Esophagus muscularis mucosa (tissue), 4 donors: ENCODE measurements at regions not wholly inside any gene's neighbourhood (a gene's known extent, or its start where the extent isn't known, plus 50 kb on each side); places are given as distances from the start of the nearest gene placed in this dataset.

Experiments
- DNase-seq: peaks from one replicate; pipeline ENCODE4 v3.0.0-alpha.2; 2017; ENCODE audit errors: extremely low spot score
- H3K27ac ChIP-seq, 4 donors: fragments of 200-600 bp; sonication (generic); replicated peaks in 1 of 4; 1 replicate in 3 of 4; 2 replicates in 1 of 4; pipeline ENCODE4 v1.5.1; 2016 to 2019; ENCODE audit warnings: mild to moderate bottlenecking in 1 of 4
- H3K27me3 ChIP-seq, 4 donors: fragments of 200-600 bp; sonication (generic); one replicate each; pipeline versions ENCODE4 v1.5.1 to v1.6.0; 2016 to 2019
- H3K36me3 ChIP-seq, 4 donors: fragments of 200-600 bp; sonication (generic); one replicate each; pipeline ENCODE4 v1.5.1; 2016 to 2019
- H3K4me1 ChIP-seq, 4 donors: fragments of 200-600 bp; sonication (generic); one replicate each; pipeline ENCODE4 v1.5.1; 2016 to 2019
- H3K4me3 ChIP-seq, 4 donors: fragments of 200-600 bp; sonication (generic); 1 replicate in 2 of 4; 2 replicates in 2 of 4; pipeline ENCODE4 v1.5.1; 2016 to 2019; ENCODE audit warnings: mild to moderate bottlenecking in 4 of 4, moderate library complexity in 1 of 4
- H3K9me3 ChIP-seq, 4 donors: fragments of 200-600 bp; sonication (generic); 1 replicate in 3 of 4; 2 replicates in 1 of 4; pipeline ENCODE4 v1.5.1; 2016 to 2019
- CTCF ChIP-seq, 3 experiments: fragments of 200-600 bp in 2 of 3; fragments of 450-650 bp in 1 of 3; sonication (generic) in 2 of 3; IDR thresholded peaks; one replicate each; pipeline ENCODE4 v1.5.1; 2017 to 2019; ENCODE audit warnings: antibody characterized with exemption in 3 of 3, mild to moderate bottlenecking in 2 of 3, moderate library complexity in 1 of 3
- EP300 ChIP-seq: sonication (generic); formaldehyde crosslinking; IDR thresholded peaks from one replicate; pipeline ENCODE4 v1.6.1; 2017; ENCODE audit warnings: antibody characterized with exemption
- POLR2A ChIP-seq: fragments of 450-650 bp; IDR thresholded peaks from one replicate; pipeline ENCODE4 v1.6.1; 2017; ENCODE audit warnings: antibody characterized with exemption, moderate library complexity, mild to moderate bottlenecking, low read depth
- POLR2AphosphoS5 ChIP-seq, 2 donors: sonication (generic); formaldehyde crosslinking; IDR thresholded peaks; one replicate each; pipeline ENCODE4 v1.6.1; 2017; ENCODE audit warnings: antibody characterized with exemption in 2 of 2
- WGBS: methylation state at CpG from one replicate; pipeline ENCODE4 v1.1.5; 2018; 5-methylcytosine and 5-hydroxymethylcytosine counted together
- intact Hi-C: fragments of 100-400 bp; cut with DNase I; formaldehyde crosslinking; loops from one replicate; pipeline ENCODE4 v1.15.1; 2023

DNA sequence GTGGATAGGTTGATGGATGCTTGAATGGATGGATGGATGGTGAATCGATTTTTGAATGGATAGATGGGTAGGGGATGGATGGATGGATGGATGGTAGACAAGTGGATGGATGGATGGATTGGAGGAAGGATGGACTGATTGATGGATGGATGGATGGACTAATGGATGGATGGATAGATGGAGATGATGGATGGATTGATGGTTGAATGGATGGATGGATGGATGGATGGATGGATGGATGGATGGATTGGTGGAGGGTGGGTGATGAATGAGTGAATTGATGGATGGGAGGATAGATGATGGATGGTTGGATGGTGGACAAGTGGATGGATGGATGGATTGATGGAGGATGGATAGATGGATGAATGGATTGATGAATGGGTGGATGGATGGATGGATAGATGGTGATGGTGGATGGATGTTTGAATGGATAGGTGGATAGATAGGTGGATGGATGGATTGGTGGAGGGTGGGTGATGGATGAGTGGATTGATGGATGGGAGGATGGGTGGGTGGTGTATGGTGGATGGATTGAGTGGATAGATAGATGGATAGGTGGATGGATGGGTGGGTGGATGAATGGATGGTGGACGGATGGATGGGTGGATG is 1140.9 kb downstream of the BRD1 start:
- no peak for DNase-seq
- H3K36me3 ChIP-seq = no peaks in the 10 kb centered on the region
- WGBS = 93% methylated on average over 2 of the region's 2 CpGs
- H3K4me1 ChIP-seq = no peaks in the 10 kb centered on the region
- no peak overlapping the region for H3K4me3 ChIP-seq
- H3K27ac ChIP-seq = no peak overlapping the region
- no peaks in the 10 kb centered on the region for H3K9me3 ChIP-seq
- peaks cover 0 to 23% (median 0%) of the 10 kb centered on the region in 4 donors for H3K27me3 ChIP-seq
- intact Hi-C loops = no loop called here
- TF ChIP-seq POLR2A = no peak
- no peak for TF ChIP-seq CTCF (IDR thresholded peaks at IDR 0.05)
- no peak for TF ChIP-seq EP300
- TF ChIP-seq POLR2AphosphoS5 (IDR thresholded peaks at IDR 0.05) = no peak

- no peak for TF ChIP-seq POLR2AphosphoS5 (IDR thresholded peaks at IDR 0.05)
- TF ChIP-seq CTCF (IDR thresholded peaks at IDR 0.05) = no peak
- no peak for TF ChIP-seq EP300
- TF ChIP-seq POLR2A = no peak
- DNase-seq = no peak
- no peak overlapping the region for H3K27ac ChIP-seq
- 93% methylated on average over 5 of the region's 17 CpGs for WGBS
- H3K4me3 ChIP-seq = no peak overlapping the region
- peaks cover 0 to 16% (median 0%) of the 10 kb centered on the region in 4 donors for H3K27me3 ChIP-seq
- H3K9me3 ChIP-seq = no peaks in the 10 kb centered on the region
- intact Hi-C loops = no loop called here
- no peaks in the 10 kb centered on the region for H3K4me1 ChIP-seq
- H3K36me3 ChIP-seq = no peaks in the 10 kb centered on the region
These were observed 1141.9 kb downstream of the BRD1 start for GRCh38 chr22:48685767-48686166.

DNA sequence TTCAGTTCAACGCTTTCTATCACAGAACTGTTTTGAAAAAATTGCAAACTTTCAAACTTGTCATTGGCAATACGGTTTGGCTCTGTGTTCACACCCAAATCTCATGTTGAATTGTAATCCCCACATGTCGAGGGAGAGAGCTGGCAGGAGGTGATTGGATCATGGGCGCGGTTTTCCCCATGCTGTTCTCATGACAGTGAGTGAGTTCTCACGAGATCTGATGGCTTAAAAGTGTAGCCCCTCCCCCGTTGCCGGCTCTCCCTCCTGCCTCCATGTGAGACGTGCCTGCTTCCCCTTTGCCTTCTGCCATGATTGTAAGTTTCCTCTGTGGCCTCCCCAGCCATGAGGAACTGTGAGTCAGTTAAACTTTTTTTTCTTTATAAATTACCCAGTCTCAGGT is 1144.0 kb downstream of the BRD1 start:
- no peak for DNase-seq
- H3K4me3 ChIP-seq = no peak overlapping the region
- H3K27me3 ChIP-seq = peaks cover 0 to 8% (median 0%) of the 10 kb centered on the region in 4 donors
- no peaks in the 10 kb centered on the region for H3K4me1 ChIP-seq
- no peaks in the 10 kb centered on the region for H3K36me3 ChIP-seq
- intact Hi-C loops = no loop called here
- WGBS = 75% methylated on average over 9 of the region's 9 CpGs
- no peak for TF ChIP-seq POLR2A
- TF ChIP-seq EP300 = no peak
- TF ChIP-seq POLR2AphosphoS5 (IDR thresholded peaks at IDR 0.05) = no peak
- TF ChIP-seq CTCF (IDR thresholded peaks at IDR 0.05) = no peak
- H3K9me3 ChIP-seq = no peaks in the 10 kb centered on the region
- no peak overlapping the region for H3K27ac ChIP-seq

DNA sequence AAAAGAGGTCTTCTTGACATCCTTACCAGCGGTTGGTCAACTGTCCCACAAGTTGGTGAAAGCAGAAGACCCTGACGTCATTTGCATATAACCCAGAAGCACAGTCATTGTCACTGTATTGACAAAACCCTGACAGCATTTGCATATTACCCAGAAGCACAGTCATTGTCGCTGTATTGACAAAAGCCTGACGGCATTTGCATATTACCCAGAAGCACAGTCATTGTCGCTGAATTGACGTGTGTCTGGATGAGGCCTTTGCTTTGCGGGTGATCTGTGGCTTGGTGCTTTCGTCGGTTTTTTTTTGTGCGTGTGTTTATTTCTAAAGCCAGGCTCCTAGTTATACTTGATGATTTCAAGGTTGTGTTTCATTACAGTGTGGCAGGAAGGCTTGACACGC is 1145.2 kb downstream of the BRD1 start:
- H3K27ac ChIP-seq = no peak overlapping the region
- no peak for TF ChIP-seq POLR2AphosphoS5 (IDR thresholded peaks at IDR 0.05)
- TF ChIP-seq CTCF (IDR thresholded peaks at IDR 0.05) = no peak
- TF ChIP-seq POLR2A = no peak
- no peak for TF ChIP-seq EP300

GRCh38 chr22:48680601-48681000 is 1147.1 kb downstream of the BRD1 start:
- H3K4me1 ChIP-seq = no peaks in the 10 kb centered on the region
- 66% methylated on average over 6 of the region's 11 CpGs for WGBS
- H3K27me3 ChIP-seq = peaks cover 0 to 8% (median 0%) of the 10 kb centered on the region in 4 donors
- H3K27ac ChIP-seq = no peak overlapping the region
- H3K36me3 ChIP-seq = no peaks in the 10 kb centered on the region
- no peak overlapping the region for H3K4me3 ChIP-seq
- intact Hi-C loops = no loop called here
- H3K9me3 ChIP-seq = no peaks in the 10 kb centered on the region
- TF ChIP-seq POLR2AphosphoS5 (IDR thresholded peaks at IDR 0.05) (no peak), CTCF (IDR thresholded peaks at IDR 0.05) (no peak), EP300 (no peak), POLR2A (no peak)
- DNase-seq = no peak

More for the DNA sequence above, 1145.2 kb downstream of the BRD1 start:
- WGBS = 88% methylated on average over 9 of the region's 11 CpGs
- Histone ChIP-seq H3K9me3 (no peaks in the 10 kb centered on the region), H3K36me3 (no peaks in the 10 kb centered on the region), H3K4me1 (no peaks in the 10 kb centered on the region), H3K4me3 (no peak overlapping the region), H3K27me3 (peaks cover 0 to 8% (median 0%) of the 10 kb centered on the region in 4 donors)
- intact Hi-C loops = no loop called here
- no peak for DNase-seq
